PC-9 (cell line): ENCODE measurements at regions not wholly inside any gene's neighbourhood (a gene's known extent, or its start where the extent isn't known, plus 50 kb on each side); places are given as distances from the start of the nearest gene placed in this dataset.

Experiments
- BruUV-seq: library from RNA; stranded (reverse); fragments of 400-500 nt; replicated peaks from 2 replicates; lab custom pipeline; 2021; lab: Mats Ljungman, UMichigan
- CTCF ChIA-PET: fragments of 300-600 bp; sonication (Branson Sonifier 250); formaldehyde crosslinking; loops from one replicate; lab custom pipeline; 2022; ENCODE audit warnings: antibody characterized with exemption; lab: Charles Lee
- POLR2A ChIA-PET: fragments of 300-600 bp; sonication (Branson Sonifier 250); formaldehyde crosslinking; loops from one replicate; lab custom pipeline; 2022; ENCODE audit warnings: antibody characterized with exemption; ENCODE audit not compliant: unreplicated experiment; lab: Charles Lee
- DNase-seq, 2 experiments: peaks; one replicate each; pipeline versions ENCODE4 v3.0.0 to v3.0.0-alpha.2; 2015 to 2022; ENCODE audit warnings: mixed read lengths in 1 of 2
- H2AFZ ChIP-seq: fragments of 200-600 bp; sonication (generic); 2 replicates; pipeline ENCODE4 v1.8.1; 2017; ENCODE audit warnings: antibody characterized with exemption
- H3F3A ChIP-seq: fragments of 200-600 bp; sonication (generic); 2 replicates; pipeline ENCODE4 v1.8.1; 2017; ENCODE audit warnings: antibody characterized with exemption, mild to moderate bottlenecking, low read depth; ENCODE audit not compliant: insufficient read depth
- H3K27ac ChIP-seq: fragments of 200-600 bp; sonication (generic); 2 replicates; pipeline ENCODE4 v1.6.1; 2016; ENCODE audit warnings: mixed run types
- H3K27me3 ChIP-seq: fragments of 200-600 bp; sonication (generic); 2 replicates; pipeline ENCODE4 v1.6.1; 2016; ENCODE audit warnings: low read depth, mixed run types; ENCODE audit not compliant: insufficient read depth
- H3K36me3 ChIP-seq: fragments of 200-600 bp; sonication (generic); 2 replicates; pipeline ENCODE4 v1.6.1; 2016; ENCODE audit warnings: low read depth, mixed run types
- H3K4me1 ChIP-seq: fragments of 200-600 bp; sonication (generic); replicated peaks from 2 replicates; pipeline ENCODE4 v1.6.1; 2016; ENCODE audit warnings: mixed run types; ENCODE audit not compliant: insufficient read depth
- H3K4me2 ChIP-seq: fragments of 200-600 bp; sonication (generic); 2 replicates; pipeline ENCODE4 v1.6.1; 2017; ENCODE audit warnings: mixed run types
- H3K4me3 ChIP-seq: fragments of 200-600 bp; sonication (generic); 2 replicates; pipeline ENCODE4 v1.6.1; 2016; ENCODE audit warnings: mixed run types
- H3K79me2 ChIP-seq: fragments of 200-600 bp; sonication (generic); 2 replicates; pipeline ENCODE4 v1.6.1; 2017; ENCODE audit warnings: low read depth, mixed run types
- H3K9me2 ChIP-seq: fragments of 200-600 bp; sonication (generic); 2 replicates; pipeline ENCODE4 v1.8.1; 2017; ENCODE audit warnings: mild to moderate bottlenecking; ENCODE audit not compliant: insufficient read depth
- H3K9me3 ChIP-seq: fragments of 200-600 bp; sonication (generic); 2 replicates; pipeline ENCODE4 v1.8.1; 2016; ENCODE audit warnings: low read depth; ENCODE audit not compliant: insufficient read depth
- H4K20me1 ChIP-seq: fragments of 200-600 bp; sonication (generic); 2 replicates; pipeline ENCODE4 v1.8.1; 2017; ENCODE audit not compliant: insufficient read depth
- CTCF ChIP-seq: fragments of 200-600 bp; sonication (generic); conservative IDR thresholded peaks from 2 replicates; pipeline ENCODE4 v1.6.1; 2017; ENCODE audit warnings: mixed run types, antibody characterized with exemption, mild to moderate bottlenecking, moderate library complexity
- EZH2 ChIP-seq: fragments of 200-600 bp; sonication (generic); IDR thresholded peaks from 2 replicates; pipeline ENCODE4 v1.8.0; 2017; ENCODE audit warnings: antibody characterized with exemption, low read depth
- intact Hi-C: fragments of 100-400 bp; cut with micrococcal nuclease; formaldehyde crosslinking; loops from one replicate; pipeline ENCODE4 v1.10.0; 2022; ENCODE audit not compliant: unreplicated experiment

GRCh38 chr5:5906778-5907177 is 471.6 kb downstream of the MED10 start:
- Histone ChIP-seq H3K9me2 (no peaks in the 10 kb centered on the region), H2AFZ (no peak overlapping the region), H3K9me3 (no peaks in the 10 kb centered on the region), H3K27ac (no peak overlapping the region), H3K27me3 (peaks cover 13% of the 10 kb centered on the region), H4K20me1 (no peaks in the 10 kb centered on the region), H3F3A (no peaks in the 10 kb centered on the region), H3K79me2 (no peaks in the 10 kb centered on the region), H3K4me2 (no peak overlapping the region), H3K36me3 (no peaks in the 10 kb centered on the region), H3K4me3 (no peak overlapping the region), H3K4me1 (no peaks in the 10 kb centered on the region)
- ChIA-PET CTCF (no interaction called here), POLR2A (no interaction called here)
- no peak for TF ChIP-seq EZH2
- no peak for TF ChIP-seq CTCF
- no TSS peak for BruUV-seq
- intact Hi-C loops, result no loop called here
- DNase-seq, result no peak

GRCh38 chr5:5905186-5905585 is 473.2 kb downstream of the MED10 start:
- no TSS peak for BruUV-seq
- TF ChIP-seq EZH2 (no peak), CTCF (no peak)
- H4K20me1 ChIP-seq, result no peaks in the 10 kb centered on the region

GRCh38 chr5:5904113-5904512 is 474.2 kb downstream of the MED10 start:
- no peaks in the 10 kb centered on the region for H3F3A ChIP-seq
- no peak overlapping the region for H2AFZ ChIP-seq
- no peaks in the 10 kb centered on the region for H3K27me3 ChIP-seq
- H3K4me2 ChIP-seq, result no peak overlapping the region
- no TSS peak for BruUV-seq
- H3K4me1 ChIP-seq, result no peaks in the 10 kb centered on the region
- H3K9me3 ChIP-seq, result no peaks in the 10 kb centered on the region
- no peak for TF ChIP-seq EZH2
- TF ChIP-seq CTCF, result no peak
- no peak overlapping the region for H3K27ac ChIP-seq
- CTCF ChIA-PET, result interaction anchor here (0.6 kb wide), 1 partner anchor 790 kb away, joined by 8 read pairs; no protein-coding TSS in a partner anchor
- H3K36me3 ChIP-seq, result no peaks in the 10 kb centered on the region
- H3K4me3 ChIP-seq, result no peak overlapping the region
- no peak for DNase-seq
- POLR2A ChIA-PET, result no interaction called here
- intact Hi-C loops, result no loop called here
- no peaks in the 10 kb centered on the region for H3K9me2 ChIP-seq
- no peaks in the 10 kb centered on the region for H4K20me1 ChIP-seq
- no peaks in the 10 kb centered on the region for H3K79me2 ChIP-seq

More at GRCh38 chr5:5905186-5905585, 473.2 kb downstream of the MED10 start:
- no peak overlapping the region for H2AFZ ChIP-seq
- POLR2A ChIA-PET, result no interaction called here
- no peaks in the 10 kb centered on the region for H3K79me2 ChIP-seq
- no peaks in the 10 kb centered on the region for H3K4me1 ChIP-seq
- H3K4me2 ChIP-seq, result no peak overlapping the region
- H3K4me3 ChIP-seq, result no peak overlapping the region
- CTCF ChIA-PET, result no interaction called here
- peaks cover 2% of the 10 kb centered on the region for H3K27me3 ChIP-seq
- H3F3A ChIP-seq, result no peaks in the 10 kb centered on the region
- no peak for DNase-seq
- no peaks in the 10 kb centered on the region for H3K36me3 ChIP-seq
- H3K9me2 ChIP-seq, result no peaks in the 10 kb centered on the region
- no peaks in the 10 kb centered on the region for H3K9me3 ChIP-seq
- no peak overlapping the region for H3K27ac ChIP-seq
- intact Hi-C loops, result no loop called here
